WTC11 (cell line): ENCODE measurements at regions not wholly inside any gene's neighbourhood (a gene's known extent, or its start where the extent isn't known, plus 50 kb on each side); places are given as distances from the start of the nearest gene placed in this dataset.

Experiments
- ATAC-seq: fragments of 200-7000 bp; cut with Tn5 transposase; 2 replicates; pipeline ENCODE4 v1.10.0; 2021; ENCODE audit warnings: mild to moderate bottlenecking, moderate library complexity
- CTCF ChIA-PET: fragments of 300-600 bp; sonication (Branson Sonifier 250); formaldehyde crosslinking; loops from one replicate; lab custom pipeline; 2021; ENCODE audit warnings: antibody characterized with exemption; lab: Charles Lee
- POLR2A ChIA-PET: fragments of 350-600 bp; sonication (Branson Sonifier 250); formaldehyde crosslinking; loops from one replicate; lab custom pipeline; 2021; ENCODE audit warnings: antibody characterized with exemption; lab: Charles Lee
- DNase-seq: peaks from one replicate; pipeline ENCODE4 v3.0.0; 2021; ENCODE audit warnings: low spot score
- H3K27ac Mint-ChIP-seq: 2 replicates; pipeline ENCODE4 v1.8.0; 2021; ENCODE audit warnings: mixed read lengths
- H3K27me3 Mint-ChIP-seq: 2 replicates; pipeline ENCODE4 v1.8.0; 2021; ENCODE audit warnings: low read depth, mild to moderate bottlenecking, moderate library complexity, mixed read lengths
- H3K36me3 Mint-ChIP-seq: 2 replicates; pipeline ENCODE4 v1.8.0; 2021; ENCODE audit warnings: mixed read lengths
- H3K4me1 Mint-ChIP-seq: 2 replicates; pipeline ENCODE4 v1.8.0; 2022; ENCODE audit warnings: mixed read lengths
- H3K4me3 Mint-ChIP-seq: 2 replicates; pipeline ENCODE4 v1.8.0; 2021; ENCODE audit warnings: mild to moderate bottlenecking, moderate library complexity, mixed read lengths
- H3K9me3 Mint-ChIP-seq: 2 replicates; pipeline ENCODE4 v1.8.0; 2021; ENCODE audit warnings: mixed read lengths
- CBFB ChIP-seq: sonication (generic); formaldehyde crosslinking; IDR thresholded peaks from 2 replicates; pipeline ENCODE4 v1.8.1; 2022; ENCODE audit warnings: mild to moderate bottlenecking, low read depth, missing genetic modification reagents
- ELF4 ChIP-seq: sonication (generic); formaldehyde crosslinking; IDR thresholded peaks from 2 replicates; pipeline ENCODE4 v1.8.1; 2022; ENCODE audit warnings: low read depth, mild to moderate bottlenecking, moderate library complexity, missing genetic modification reagents
- ESRRA ChIP-seq: sonication (generic); formaldehyde crosslinking; IDR thresholded peaks from 2 replicates; pipeline ENCODE4 v1.8.1; 2022; ENCODE audit warnings: mild to moderate bottlenecking, missing genetic modification reagents, borderline replicate concordance
- ETV6 ChIP-seq: sonication (generic); formaldehyde crosslinking; IDR thresholded peaks from 2 replicates; pipeline ENCODE4 v1.8.1; 2022; ENCODE audit warnings: mild to moderate bottlenecking, missing genetic modification reagents
- FOXP1 ChIP-seq: sonication (generic); formaldehyde crosslinking; IDR thresholded peaks from 2 replicates; pipeline ENCODE4 v1.8.0; 2022; ENCODE audit warnings: missing genetic modification reagents, mild to moderate bottlenecking, moderate library complexity, borderline replicate concordance
- GTF2I ChIP-seq: fragments of 250-450 bp; sonication (Bioruptor Pico); conservative IDR thresholded peaks from 2 replicates; pipeline ENCODE4 v1.4.0; 2021; ENCODE audit warnings: mild to moderate bottlenecking
- MYBL2 ChIP-seq: sonication (generic); formaldehyde crosslinking; IDR thresholded peaks from 2 replicates; pipeline ENCODE4 v1.8.1; 2023; ENCODE audit warnings: mild to moderate bottlenecking, moderate library complexity, missing genetic modification reagents
- NFE2L1 ChIP-seq: sonication (generic); formaldehyde crosslinking; IDR thresholded peaks from 2 replicates; pipeline ENCODE4 v1.8.1; 2023; ENCODE audit warnings: missing genetic modification reagents
- NR1H2 ChIP-seq: sonication (generic); formaldehyde crosslinking; IDR thresholded peaks from 2 replicates; pipeline ENCODE4 v1.9.0; 2021; ENCODE audit warnings: mild to moderate bottlenecking, moderate library complexity, missing genetic modification reagents
- NR3C1 ChIP-seq: sonication (generic); formaldehyde crosslinking; conservative IDR thresholded peaks from 2 replicates; pipeline ENCODE4 v1.8.1; 2023; ENCODE audit warnings: low read depth, mild to moderate bottlenecking, missing genetic modification reagents
- OVOL2 ChIP-seq: fragments of 250-450 bp; sonication (Bioruptor Pico); IDR thresholded peaks from 2 replicates; pipeline ENCODE4 v1.9.0; 2021; ENCODE audit warnings: mild to moderate bottlenecking, borderline replicate concordance
- SMAD3 ChIP-seq: sonication (generic); formaldehyde crosslinking; IDR thresholded peaks from 2 replicates; pipeline ENCODE4 v1.8.0; 2022; ENCODE audit warnings: missing genetic modification reagents, mild to moderate bottlenecking, borderline replicate concordance
- SMAD4 ChIP-seq: sonication (generic); formaldehyde crosslinking; IDR thresholded peaks from 2 replicates; pipeline ENCODE4 v1.8.0; 2022; ENCODE audit warnings: mild to moderate bottlenecking, missing genetic modification reagents
- ZNF263 ChIP-seq: sonication (generic); formaldehyde crosslinking; IDR thresholded peaks from 2 replicates; pipeline ENCODE4 v1.8.1; 2022; ENCODE audit warnings: low read depth, mild to moderate bottlenecking, moderate library complexity, missing genetic modification reagents
- ZNF396 ChIP-seq: fragments of 250-450 bp; sonication (Bioruptor Pico); IDR thresholded peaks from 2 replicates; pipeline ENCODE4 v1.8.0; 2021; ENCODE audit warnings: mild to moderate bottlenecking, moderate library complexity, borderline replicate concordance
- ZNF416 ChIP-seq: fragments of 250-450 bp; sonication (Bioruptor Pico); IDR thresholded peaks from 2 replicates; pipeline ENCODE4 v1.9.0; 2021; ENCODE audit warnings: mild to moderate bottlenecking, inconsistent platforms
- ZNF671 ChIP-seq: fragments of 250-450 bp; sonication (Bioruptor Pico); IDR thresholded peaks from 2 replicates; pipeline ENCODE4 v1.8.0; 2021; ENCODE audit warnings: mild to moderate bottlenecking
- TF ChIP-seq, protein P1 (sequence below): fragments of 250-450 bp; sonication (Bioruptor Pico); IDR thresholded peaks from 2 replicates; pipeline ENCODE4 v1.9.0; 2021; ENCODE audit warnings: moderate library complexity, mild to moderate bottlenecking, inconsistent platforms, borderline replicate concordance
- TF ChIP-seq, protein P2 (sequence below): sonication (generic); formaldehyde crosslinking; IDR thresholded peaks from 2 replicates; pipeline ENCODE4 v1.8.0; 2023; ENCODE audit warnings: mild to moderate bottlenecking, missing genetic modification reagents
- TF ChIP-seq, protein P3 (sequence below): sonication (generic); formaldehyde crosslinking; IDR thresholded peaks from 2 replicates; pipeline ENCODE4 v1.8.0; 2022; ENCODE audit warnings: missing genetic modification reagents
- TF ChIP-seq, protein P4 (sequence below): sonication (generic); formaldehyde crosslinking; conservative IDR thresholded peaks from 2 replicates; pipeline ENCODE4 v1.8.1; 2022; ENCODE audit warnings: mild to moderate bottlenecking, missing genetic modification reagents
- TF ChIP-seq, protein P5 (sequence below): sonication (generic); formaldehyde crosslinking; IDR thresholded peaks from 2 replicates; pipeline ENCODE4 v1.8.0; 2022; ENCODE audit warnings: mild to moderate bottlenecking, missing genetic modification reagents
- TF ChIP-seq, protein P6 (sequence below): fragments of 250-450 bp; sonication (Bioruptor Pico); IDR thresholded peaks from 2 replicates; pipeline ENCODE4 v1.8.0; 2021; ENCODE audit warnings: mild to moderate bottlenecking
- TF ChIP-seq, protein P7 (sequence below): sonication (generic); formaldehyde crosslinking; conservative IDR thresholded peaks from 2 replicates; pipeline ENCODE4 v1.8.1; 2023; ENCODE audit warnings: mild to moderate bottlenecking, low read depth, missing genetic modification reagents, moderate library complexity

DNA sequence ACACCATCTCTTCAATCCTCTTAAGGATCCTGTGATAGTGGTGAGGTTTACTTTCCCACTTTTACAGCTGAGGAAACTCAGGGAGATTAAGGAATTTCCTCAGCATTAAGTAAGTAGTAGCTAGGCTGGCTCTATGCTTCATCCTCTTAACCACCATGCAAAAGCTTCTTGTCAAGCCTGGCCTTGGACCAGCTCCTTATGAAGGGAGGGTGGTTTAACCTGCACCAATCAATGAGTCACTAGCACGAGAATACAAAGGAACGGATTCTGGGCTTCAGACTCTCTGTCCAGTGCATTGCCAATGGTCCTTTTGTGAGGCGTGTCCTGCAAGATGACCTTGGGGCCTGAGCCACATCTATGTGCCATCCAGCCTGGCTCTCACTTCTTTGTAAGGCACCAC lies 202.0 kb upstream of the CFAP20DC start:
- ChIA-PET POLR2A (no interaction called here), CTCF (no interaction called here)
- TF ChIP-seq, protein P1, sequence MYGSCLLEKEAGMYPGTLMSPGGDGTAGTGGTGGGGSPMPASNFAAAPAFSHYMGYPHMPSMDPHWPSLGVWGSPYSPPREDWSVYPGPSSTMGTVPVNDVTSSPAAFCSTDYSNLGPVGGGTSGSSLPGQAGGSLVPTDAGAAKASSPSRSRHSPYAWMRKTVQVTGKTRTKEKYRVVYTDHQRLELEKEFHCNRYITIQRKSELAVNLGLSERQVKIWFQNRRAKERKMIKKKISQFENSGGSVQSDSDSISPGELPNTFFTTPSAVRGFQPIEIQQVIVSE (CRISPR knock-in tag), result no peak
- TF ChIP-seq SMAD4 (CRISPR knock-in tag), result no peak
- TF ChIP-seq GTF2I, result no peak
- TF ChIP-seq, protein P2, sequence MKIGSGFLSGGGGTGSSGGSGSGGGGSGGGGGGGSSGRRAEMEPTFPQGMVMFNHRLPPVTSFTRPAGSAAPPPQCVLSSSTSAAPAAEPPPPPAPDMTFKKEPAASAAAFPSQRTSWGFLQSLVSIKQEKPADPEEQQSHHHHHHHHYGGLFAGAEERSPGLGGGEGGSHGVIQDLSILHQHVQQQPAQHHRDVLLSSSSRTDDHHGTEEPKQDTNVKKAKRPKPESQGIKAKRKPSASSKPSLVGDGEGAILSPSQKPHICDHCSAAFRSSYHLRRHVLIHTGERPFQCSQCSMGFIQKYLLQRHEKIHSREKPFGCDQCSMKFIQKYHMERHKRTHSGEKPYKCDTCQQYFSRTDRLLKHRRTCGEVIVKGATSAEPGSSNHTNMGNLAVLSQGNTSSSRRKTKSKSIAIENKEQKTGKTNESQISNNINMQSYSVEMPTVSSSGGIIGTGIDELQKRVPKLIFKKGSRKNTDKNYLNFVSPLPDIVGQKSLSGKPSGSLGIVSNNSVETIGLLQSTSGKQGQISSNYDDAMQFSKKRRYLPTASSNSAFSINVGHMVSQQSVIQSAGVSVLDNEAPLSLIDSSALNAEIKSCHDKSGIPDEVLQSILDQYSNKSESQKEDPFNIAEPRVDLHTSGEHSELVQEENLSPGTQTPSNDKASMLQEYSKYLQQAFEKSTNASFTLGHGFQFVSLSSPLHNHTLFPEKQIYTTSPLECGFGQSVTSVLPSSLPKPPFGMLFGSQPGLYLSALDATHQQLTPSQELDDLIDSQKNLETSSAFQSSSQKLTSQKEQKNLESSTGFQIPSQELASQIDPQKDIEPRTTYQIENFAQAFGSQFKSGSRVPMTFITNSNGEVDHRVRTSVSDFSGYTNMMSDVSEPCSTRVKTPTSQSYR (CRISPR knock-in tag), result no peak
- TF ChIP-seq ZNF396 (CRISPR knock-in tag), result no peak
- no peak for TF ChIP-seq NR3C1 (CRISPR knock-in tag)
- no peak for TF ChIP-seq NFE2L1 (CRISPR knock-in tag)
- no peak for TF ChIP-seq ZNF671 (CRISPR knock-in tag)
- H3K4me3 Mint-ChIP-seq, result no peak overlapping the region
- no peaks in the 10 kb centered on the region for H3K4me1 Mint-ChIP-seq
- no peaks in the 10 kb centered on the region for H3K27me3 Mint-ChIP-seq
- no peak for DNase-seq
- no peaks in the 10 kb centered on the region for H3K36me3 Mint-ChIP-seq
- no peak for ATAC-seq
- H3K27ac Mint-ChIP-seq, result no peak overlapping the region
- no peaks in the 10 kb centered on the region for H3K9me3 Mint-ChIP-seq

DNA sequence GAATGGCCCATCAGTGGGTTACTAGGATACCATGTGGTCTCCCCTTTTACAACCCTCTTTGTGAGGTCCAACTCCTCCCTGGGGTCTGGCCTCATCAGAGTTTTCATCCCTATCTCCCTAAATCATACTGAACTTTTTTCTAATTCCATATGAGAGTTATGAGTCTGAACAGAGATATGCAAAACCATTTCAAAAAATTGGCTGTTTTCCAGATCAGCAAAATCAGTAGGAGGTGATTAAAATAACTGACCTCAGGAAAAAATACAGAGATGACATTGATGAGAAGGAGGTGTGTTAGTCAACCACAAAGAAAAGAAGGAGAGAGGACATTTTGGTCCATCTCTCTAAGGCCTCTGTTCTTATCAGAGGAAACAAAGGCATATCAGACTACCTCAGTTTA lies 200.8 kb upstream of the CFAP20DC start:
- ATAC-seq (no peak), DNase-seq (no peak)
- no peak overlapping the region for H3K27ac Mint-ChIP-seq
- TF ChIP-seq ETV6 (CRISPR knock-in tag) (no peak), CBFB (CRISPR knock-in tag) (no peak), MYBL2 (no peak), ZNF263 (no peak), SMAD3 (CRISPR knock-in tag) (no peak), FOXP1 (CRISPR knock-in tag) (no peak), ELF4 (CRISPR knock-in tag) (no peak), OVOL2 (no peak), NR1H2 (CRISPR knock-in tag) (no peak), ESRRA (CRISPR knock-in tag) (no peak), ZNF416 (no peak)
- TF ChIP-seq, protein P3, sequence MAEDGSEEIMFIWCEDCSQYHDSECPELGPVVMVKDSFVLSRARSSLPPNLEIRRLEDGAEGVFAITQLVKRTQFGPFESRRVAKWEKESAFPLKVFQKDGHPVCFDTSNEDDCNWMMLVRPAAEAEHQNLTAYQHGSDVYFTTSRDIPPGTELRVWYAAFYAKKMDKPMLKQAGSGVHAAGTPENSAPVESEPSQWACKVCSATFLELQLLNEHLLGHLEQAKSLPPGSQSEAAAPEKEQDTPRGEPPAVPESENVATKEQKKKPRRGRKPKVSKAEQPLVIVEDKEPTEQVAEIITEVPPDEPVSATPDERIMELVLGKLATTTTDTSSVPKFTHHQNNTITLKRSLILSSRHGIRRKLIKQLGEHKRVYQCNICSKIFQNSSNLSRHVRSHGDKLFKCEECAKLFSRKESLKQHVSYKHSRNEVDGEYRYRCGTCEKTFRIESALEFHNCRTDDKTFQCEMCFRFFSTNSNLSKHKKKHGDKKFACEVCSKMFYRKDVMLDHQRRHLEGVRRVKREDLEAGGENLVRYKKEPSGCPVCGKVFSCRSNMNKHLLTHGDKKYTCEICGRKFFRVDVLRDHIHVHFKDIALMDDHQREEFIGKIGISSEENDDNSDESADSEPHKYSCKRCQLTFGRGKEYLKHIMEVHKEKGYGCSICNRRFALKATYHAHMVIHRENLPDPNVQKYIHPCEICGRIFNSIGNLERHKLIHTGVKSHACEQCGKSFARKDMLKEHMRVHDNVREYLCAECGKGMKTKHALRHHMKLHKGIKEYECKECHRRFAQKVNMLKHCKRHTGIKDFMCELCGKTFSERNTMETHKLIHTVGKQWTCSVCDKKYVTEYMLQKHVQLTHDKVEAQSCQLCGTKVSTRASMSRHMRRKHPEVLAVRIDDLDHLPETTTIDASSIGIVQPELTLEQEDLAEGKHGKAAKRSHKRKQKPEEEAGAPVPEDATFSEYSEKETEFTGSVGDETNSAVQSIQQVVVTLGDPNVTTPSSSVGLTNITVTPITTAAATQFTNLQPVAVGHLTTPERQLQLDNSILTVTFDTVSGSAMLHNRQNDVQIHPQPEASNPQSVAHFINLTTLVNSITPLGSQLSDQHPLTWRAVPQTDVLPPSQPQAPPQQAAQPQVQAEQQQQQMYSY (CRISPR knock-in tag), result no peak
- TF ChIP-seq, protein P4, sequence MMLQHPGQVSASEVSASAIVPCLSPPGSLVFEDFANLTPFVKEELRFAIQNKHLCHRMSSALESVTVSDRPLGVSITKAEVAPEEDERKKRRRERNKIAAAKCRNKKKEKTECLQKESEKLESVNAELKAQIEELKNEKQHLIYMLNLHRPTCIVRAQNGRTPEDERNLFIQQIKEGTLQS (CRISPR knock-in tag), result no peak
- TF ChIP-seq, protein P5, sequence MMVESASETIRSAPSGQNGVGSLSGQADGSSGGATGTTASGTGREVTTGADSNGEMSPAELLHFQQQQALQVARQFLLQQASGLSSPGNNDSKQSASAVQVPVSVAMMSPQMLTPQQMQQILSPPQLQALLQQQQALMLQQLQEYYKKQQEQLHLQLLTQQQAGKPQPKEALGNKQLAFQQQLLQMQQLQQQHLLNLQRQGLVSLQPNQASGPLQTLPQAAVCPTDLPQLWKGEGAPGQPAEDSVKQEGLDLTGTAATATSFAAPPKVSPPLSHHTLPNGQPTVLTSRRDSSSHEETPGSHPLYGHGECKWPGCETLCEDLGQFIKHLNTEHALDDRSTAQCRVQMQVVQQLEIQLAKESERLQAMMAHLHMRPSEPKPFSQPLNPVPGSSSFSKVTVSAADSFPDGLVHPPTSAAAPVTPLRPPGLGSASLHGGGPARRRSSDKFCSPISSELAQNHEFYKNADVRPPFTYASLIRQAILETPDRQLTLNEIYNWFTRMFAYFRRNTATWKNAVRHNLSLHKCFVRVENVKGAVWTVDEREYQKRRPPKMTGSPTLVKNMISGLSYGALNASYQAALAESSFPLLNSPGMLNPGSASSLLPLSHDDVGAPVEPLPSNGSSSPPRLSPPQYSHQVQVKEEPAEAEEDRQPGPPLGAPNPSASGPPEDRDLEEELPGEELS (CRISPR knock-in tag), result no peak
- TF ChIP-seq, protein P6, sequence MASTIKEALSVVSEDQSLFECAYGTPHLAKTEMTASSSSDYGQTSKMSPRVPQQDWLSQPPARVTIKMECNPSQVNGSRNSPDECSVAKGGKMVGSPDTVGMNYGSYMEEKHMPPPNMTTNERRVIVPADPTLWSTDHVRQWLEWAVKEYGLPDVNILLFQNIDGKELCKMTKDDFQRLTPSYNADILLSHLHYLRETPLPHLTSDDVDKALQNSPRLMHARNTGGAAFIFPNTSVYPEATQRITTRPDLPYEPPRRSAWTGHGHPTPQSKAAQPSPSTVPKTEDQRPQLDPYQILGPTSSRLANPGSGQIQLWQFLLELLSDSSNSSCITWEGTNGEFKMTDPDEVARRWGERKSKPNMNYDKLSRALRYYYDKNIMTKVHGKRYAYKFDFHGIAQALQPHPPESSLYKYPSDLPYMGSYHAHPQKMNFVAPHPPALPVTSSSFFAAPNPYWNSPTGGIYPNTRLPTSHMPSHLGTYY (CRISPR knock-in tag), result no peak
- TF ChIP-seq, protein P7, sequence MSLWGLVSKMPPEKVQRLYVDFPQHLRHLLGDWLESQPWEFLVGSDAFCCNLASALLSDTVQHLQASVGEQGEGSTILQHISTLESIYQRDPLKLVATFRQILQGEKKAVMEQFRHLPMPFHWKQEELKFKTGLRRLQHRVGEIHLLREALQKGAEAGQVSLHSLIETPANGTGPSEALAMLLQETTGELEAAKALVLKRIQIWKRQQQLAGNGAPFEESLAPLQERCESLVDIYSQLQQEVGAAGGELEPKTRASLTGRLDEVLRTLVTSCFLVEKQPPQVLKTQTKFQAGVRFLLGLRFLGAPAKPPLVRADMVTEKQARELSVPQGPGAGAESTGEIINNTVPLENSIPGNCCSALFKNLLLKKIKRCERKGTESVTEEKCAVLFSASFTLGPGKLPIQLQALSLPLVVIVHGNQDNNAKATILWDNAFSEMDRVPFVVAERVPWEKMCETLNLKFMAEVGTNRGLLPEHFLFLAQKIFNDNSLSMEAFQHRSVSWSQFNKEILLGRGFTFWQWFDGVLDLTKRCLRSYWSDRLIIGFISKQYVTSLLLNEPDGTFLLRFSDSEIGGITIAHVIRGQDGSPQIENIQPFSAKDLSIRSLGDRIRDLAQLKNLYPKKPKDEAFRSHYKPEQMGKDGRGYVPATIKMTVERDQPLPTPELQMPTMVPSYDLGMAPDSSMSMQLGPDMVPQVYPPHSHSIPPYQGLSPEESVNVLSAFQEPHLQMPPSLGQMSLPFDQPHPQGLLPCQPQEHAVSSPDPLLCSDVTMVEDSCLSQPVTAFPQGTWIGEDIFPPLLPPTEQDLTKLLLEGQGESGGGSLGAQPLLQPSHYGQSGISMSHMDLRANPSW (CRISPR knock-in tag), result no peak
- H3K4me3 Mint-ChIP-seq, result no peak overlapping the region
- H3K27me3 Mint-ChIP-seq, result no peaks in the 10 kb centered on the region
- ChIA-PET CTCF (no interaction called here), POLR2A (no interaction called here)
- no peaks in the 10 kb centered on the region for H3K36me3 Mint-ChIP-seq
- H3K9me3 Mint-ChIP-seq, result no peaks in the 10 kb centered on the region
- peaks cover 10% of the 10 kb centered on the region for H3K4me1 Mint-ChIP-seq
